Heart right ventricle (tissue), 16 donors: ENCODE measurements at regions not wholly inside any gene's neighbourhood (a gene's known extent, or its start where the extent isn't known, plus 50 kb on each side); places are given as distances from the start of the nearest gene placed in this dataset.

Experiments
- ATAC-seq, 8 donors: fragments of 200-7000 bp; cut with Tn5 transposase; one replicate each; pipeline ENCODE4 v1.9.1; 2020; ENCODE audit warnings: mild to moderate bottlenecking in 8 of 8, moderate library complexity in 8 of 8, moderate number of reproducible peaks in 1 of 8
- DNase-seq, 2 donors: peaks; one replicate each; pipeline ENCODE4 v3.0.0-alpha.2; 2020
- H3K27ac ChIP-seq, 10 donors: fragments of 200-600 bp; sonication (generic) in 2 of 10; one replicate each; pipeline versions ENCODE4 v1.5.0 to v1.8.0; 2020 to 2022; ENCODE audit warnings: mild to moderate bottlenecking in 3 of 10
- H3K27me3 ChIP-seq, 7 donors: fragments of 200-600 bp; one replicate each; pipeline ENCODE4 v1.8.0; 2021 to 2022; ENCODE audit warnings: mild to moderate bottlenecking in 2 of 7
- H3K36me3 ChIP-seq, 9 donors: fragments of 200-600 bp; sonication (generic) in 1 of 9; one replicate each; pipeline versions ENCODE4 v1.5.0 to v1.8.0; 2020 to 2022; ENCODE audit warnings: mild to moderate bottlenecking in 2 of 9
- H3K4me1 ChIP-seq, 9 donors: fragments of 200-600 bp; sonication (generic) in 1 of 9; one replicate each; pipeline versions ENCODE4 v1.5.0 to v1.8.0; 2020 to 2022; ENCODE audit warnings: mild to moderate bottlenecking in 4 of 9
- H3K4me3 ChIP-seq, 10 donors: fragments of 200-600 bp; sonication (generic) in 2 of 10; one replicate each; pipeline versions ENCODE4 v1.5.0 to v1.8.0; 2020 to 2022; ENCODE audit warnings: mild to moderate bottlenecking in 7 of 10, moderate library complexity in 2 of 10
- H3K9me3 ChIP-seq, 11 donors: fragments of 200-600 bp in 10 of 11; sonication (generic) in 2 of 11; one replicate each; pipeline versions ENCODE4 v1.5.0 to v1.8.0; 2013 to 2022; ENCODE audit warnings: mild to moderate bottlenecking in 2 of 11, control low read depth in 1 of 11, moderate library complexity in 1 of 11
- WGBS, 2 donors: extraction: QIAGEN DNeasy Blood & Tissue Kit; methylation state at CpG; one replicate each; pipeline ENCODE4 v1.1.7; 2013; ENCODE audit warnings: inconsistent platforms in 1 of 2; 5-methylcytosine and 5-hydroxymethylcytosine counted together
- intact Hi-C, 10 donors: fragments of 100-400 bp; cut with DNase I; formaldehyde crosslinking; loops; one replicate each; pipeline versions ENCODE4 v1.11.1 to v1.14.2; 2022
- TF ChIP-seq, protein P1 (sequence below), 9 donors: fragments of 200-600 bp; sonication (generic) in 2 of 9; IDR thresholded peaks; one replicate each; pipeline versions ENCODE4 v1.5.0 to v1.8.0; 2021 to 2022; ENCODE audit warnings: antibody characterized with exemption in 9 of 9, mild to moderate bottlenecking in 5 of 9, moderate library complexity in 1 of 9
- donor health status: Arrhythmogenic right ventricular cardiomyopathy.
- donor health status: ischemic (EF 13 %, LVEDD 7.1; RV severe dilation, severe dysfunction).
- donor health status: healthy with polysubstance abuse.
- donor health status: DM: no; HTN: yes; CAD: no.
- donor health status: DM: no; HTN: no; CAD: no.
- donor health status: ischemic (EF 25% LVEDD 6.9; RV normal size, moderate dysfunction).
- donor health status: ischemic (EF 25% LVEDD 5.7; RV mildly dilated, moderate dysfunction).
- donor health status: healthy.
- donor health status: DM: yes; HTN: yes; CAD: no.
- donor health status: Ischemic cardiomyopathy.
- donor health status: ischemic (EF 35%, LVEDD 5.7; RV mildly dilated, moderate dysfunction).
- donor health status: nonischemic (EF 11% LVEDD 7.7; RV severe dilation, severe dysfunction).
- donor health status: DM: yes; HTN: yes; CAD: no.
- donor health status: PGD.
- donor health status: ischemic (EF 29% LVEDD 5.4; RV normal size, mild dysfunction).
- donor health status: nonischemic (EF 23%, LVEDD 6.1; RV moderate dilation, normal function).

DNA sequence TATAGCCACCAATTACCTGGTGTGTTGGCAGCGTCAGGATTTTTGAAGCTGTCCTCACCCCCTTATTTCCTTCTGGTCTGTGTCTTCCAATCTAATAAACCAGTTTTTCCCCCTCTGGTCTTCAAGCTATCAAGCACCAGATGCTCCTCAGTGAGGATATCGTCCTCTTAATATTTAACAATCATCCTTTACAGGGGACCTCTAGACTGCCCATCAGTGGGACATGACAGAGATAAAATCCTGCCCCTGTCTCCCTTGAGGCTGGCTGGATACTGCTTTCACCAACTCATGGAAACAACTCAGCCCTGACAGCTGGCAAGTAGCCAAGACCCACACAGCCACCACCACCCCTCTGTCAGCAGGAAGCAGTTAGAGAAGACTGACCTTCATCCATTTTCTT is 421.0 kb upstream of the API5 start:
- 8 to 21% methylated on average over 2 of the region's 2 CpGs for WGBS, 2 donors
- Histone ChIP-seq H3K4me3 (no peak overlapping the region), H3K36me3 (no peaks in the 10 kb centered on the region), H3K9me3 (peaks cover 0 to 3% (median 0%) of the 10 kb centered on the region in 11 donors), H3K27ac (no peak overlapping the region), H3K4me1 (no peaks in the 10 kb centered on the region), H3K27me3 (no peaks in the 10 kb centered on the region)
- intact Hi-C loops, result no loop called here
- TF ChIP-seq, protein P1, sequence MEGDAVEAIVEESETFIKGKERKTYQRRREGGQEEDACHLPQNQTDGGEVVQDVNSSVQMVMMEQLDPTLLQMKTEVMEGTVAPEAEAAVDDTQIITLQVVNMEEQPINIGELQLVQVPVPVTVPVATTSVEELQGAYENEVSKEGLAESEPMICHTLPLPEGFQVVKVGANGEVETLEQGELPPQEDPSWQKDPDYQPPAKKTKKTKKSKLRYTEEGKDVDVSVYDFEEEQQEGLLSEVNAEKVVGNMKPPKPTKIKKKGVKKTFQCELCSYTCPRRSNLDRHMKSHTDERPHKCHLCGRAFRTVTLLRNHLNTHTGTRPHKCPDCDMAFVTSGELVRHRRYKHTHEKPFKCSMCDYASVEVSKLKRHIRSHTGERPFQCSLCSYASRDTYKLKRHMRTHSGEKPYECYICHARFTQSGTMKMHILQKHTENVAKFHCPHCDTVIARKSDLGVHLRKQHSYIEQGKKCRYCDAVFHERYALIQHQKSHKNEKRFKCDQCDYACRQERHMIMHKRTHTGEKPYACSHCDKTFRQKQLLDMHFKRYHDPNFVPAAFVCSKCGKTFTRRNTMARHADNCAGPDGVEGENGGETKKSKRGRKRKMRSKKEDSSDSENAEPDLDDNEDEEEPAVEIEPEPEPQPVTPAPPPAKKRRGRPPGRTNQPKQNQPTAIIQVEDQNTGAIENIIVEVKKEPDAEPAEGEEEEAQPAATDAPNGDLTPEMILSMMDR (IDR thresholded peaks at IDR 0.05), result no peak
- DNase-seq, result no peak
- no peak for ATAC-seq

DNA sequence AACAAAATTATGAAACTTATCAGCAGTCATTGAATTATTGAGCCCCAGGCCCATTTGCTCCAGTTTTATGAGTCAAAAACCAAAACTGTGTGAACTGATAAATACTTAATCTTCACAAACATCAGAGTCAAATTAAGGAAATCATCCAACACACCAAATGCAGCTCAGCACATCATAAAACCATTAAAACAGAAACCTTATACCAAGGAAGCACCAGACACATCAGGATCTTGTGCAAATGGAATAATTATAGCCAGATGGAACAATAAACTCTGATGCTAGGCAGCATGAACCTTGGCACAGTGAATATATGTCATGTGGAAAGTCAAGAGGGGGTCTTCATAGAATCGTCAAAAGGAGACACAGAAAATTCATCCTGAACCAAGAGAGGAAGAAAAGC is 410.7 kb upstream of the API5 start:
- intact Hi-C loops, result no loop called here
- 45 to 48% methylated on average over 1 of the region's 1 CpG for WGBS, 2 donors
- no peak for DNase-seq
- Histone ChIP-seq H3K9me3 (peaks cover 0 to 7% (median 0%) of the 10 kb centered on the region in 11 donors), H3K36me3 (no peaks in the 10 kb centered on the region), H3K27ac (no peak overlapping the region), H3K4me1 (no peaks in the 10 kb centered on the region), H3K4me3 (no peak overlapping the region), H3K27me3 (no peaks in the 10 kb centered on the region)
- ATAC-seq, result no peak
- TF ChIP-seq, protein P1 (IDR thresholded peaks at IDR 0.05), result no peak

DNA sequence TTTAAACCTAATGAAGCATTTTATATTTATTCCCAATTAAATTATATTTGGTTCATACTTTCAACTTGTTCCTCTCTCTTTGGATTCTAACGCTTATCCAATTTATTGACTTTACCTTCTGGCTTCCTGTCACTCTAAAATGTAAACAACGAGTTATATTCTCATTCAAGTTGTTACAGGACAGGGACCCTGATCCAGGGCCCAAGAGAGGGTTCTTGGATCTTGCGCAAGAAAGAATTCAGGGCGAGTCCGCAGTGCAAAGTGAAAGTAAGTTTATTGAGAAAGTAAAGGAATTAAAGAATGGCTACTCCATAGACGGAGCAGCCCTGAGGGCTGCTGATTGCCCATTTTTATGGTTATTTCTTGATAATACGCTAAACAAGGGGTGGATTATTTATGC is 405.6 kb upstream of the API5 start:
- no peak for DNase-seq
- H3K27me3 ChIP-seq, result no peaks in the 10 kb centered on the region
- no peak overlapping the region for H3K4me3 ChIP-seq
- no peak overlapping the region for H3K27ac ChIP-seq
- H3K4me1 ChIP-seq, result no peaks in the 10 kb centered on the region
- H3K9me3 ChIP-seq, result peaks cover 0 to 17% (median 0%) of the 10 kb centered on the region in 11 donors
- ATAC-seq, result no peak
- H3K36me3 ChIP-seq, result no peaks in the 10 kb centered on the region
- intact Hi-C loops, result no loop called here
- TF ChIP-seq, protein P1 (IDR thresholded peaks at IDR 0.05), result no peak
- 70 to 91% methylated on average over 7 of the region's 7 CpGs for WGBS, 2 donors

DNA sequence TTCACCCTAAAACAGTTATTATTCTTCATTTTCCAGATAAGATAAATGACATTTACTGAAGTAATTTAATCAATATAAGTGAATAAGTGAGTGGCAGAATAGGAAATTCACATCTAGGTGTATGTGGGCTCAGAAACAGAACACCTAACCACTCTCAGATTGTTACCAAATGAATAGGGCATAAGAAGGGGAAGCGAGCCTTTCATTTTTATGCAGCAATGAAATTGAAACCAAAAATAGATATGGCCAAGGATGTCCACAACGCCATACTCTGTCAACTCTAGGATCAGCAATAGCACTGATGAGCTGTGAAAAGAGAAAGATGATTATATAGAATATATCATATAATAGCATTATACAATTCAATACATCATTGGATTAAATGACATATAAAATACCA is 398.1 kb upstream of the API5 start:
- no peak for DNase-seq
- no peak overlapping the region for H3K4me3 ChIP-seq
- WGBS, 2 donors, result 73 to 77% methylated on average over 2 of the region's 2 CpGs
- H3K4me1 ChIP-seq, result no peaks in the 10 kb centered on the region
- no peaks in the 10 kb centered on the region for H3K27me3 ChIP-seq
- H3K27ac ChIP-seq, result no peak overlapping the region
- TF ChIP-seq, protein P1 (IDR thresholded peaks at IDR 0.05), result no peak
- ATAC-seq, result no peak
- peaks cover 0 to 58% (median 9%) of the 10 kb centered on the region in 11 donors for H3K9me3 ChIP-seq
- intact Hi-C loops, result no loop called here
- no peaks in the 10 kb centered on the region for H3K36me3 ChIP-seq
